ENCODE measurements at regions not wholly inside any gene's neighbourhood (a gene's known extent, or its start where the extent isn't known, plus 50 kb on each side); places are given as distances from the start of the nearest gene placed in this dataset.

GRCh38 chr10:56547163-56547562 lies 186.1 kb upstream of the ZWINT start:
- in situ Hi-C loops (cut with HindIII; ENCODE audit: low sequenced_read_pairs), result no loop called here
- DNase-seq (ENCODE audit: low read depth, low spot score), result no peak
- TF ChIP-seq CTCF (IDR thresholded peaks at IDR 0.05; ENCODE audit: low read depth, low read length), result no peak
- no peak overlapping the region for H3K4me3 ChIP-seq (ENCODE audit: low read depth, low read length)

GRCh38 chr10:56537984-56538383 lies 176.9 kb upstream of the ZWINT start:
- DNase-seq (ENCODE audit: low read depth, low spot score), result peak; percentile 90
- no peak overlapping the region for H3K4me3 ChIP-seq (ENCODE audit: low read depth, low read length)
- in situ Hi-C loops (cut with HindIII; ENCODE audit: low sequenced_read_pairs), result no loop called here
- TF ChIP-seq CTCF (IDR thresholded peaks at IDR 0.05; ENCODE audit: low read depth, low read length), result no peak

GRCh38 chr10:56522166-56522565 lies 161.1 kb upstream of the ZWINT start:
- no peak for DNase-seq (ENCODE audit: low read depth, low spot score)
- in situ Hi-C loops (cut with HindIII; ENCODE audit: low sequenced_read_pairs), result no loop called here
- TF ChIP-seq CTCF (IDR thresholded peaks at IDR 0.05; ENCODE audit: low read depth, low read length), result no peak
- H3K4me3 ChIP-seq (ENCODE audit: low read depth, low read length), result no peak overlapping the region

- TF ChIP-seq CTCF (IDR thresholded peaks at IDR 0.05; ENCODE audit: low read depth, low read length), result no peak
These were observed 147.5 kb upstream of the ZWINT start for GRCh38 chr10:56508562-56508961.

GRCh38 chr10:56507033-56507432 lies 146.0 kb upstream of the ZWINT start:
- TF ChIP-seq CTCF (IDR thresholded peaks at IDR 0.05; ENCODE audit: low read depth, low read length), result no peak
- no peak for DNase-seq (ENCODE audit: low read depth, low spot score)
- H3K4me3 ChIP-seq (ENCODE audit: low read depth, low read length), result no peak overlapping the region
- in situ Hi-C loops (cut with HindIII; ENCODE audit: low sequenced_read_pairs), result no loop called here

More at GRCh38 chr10:56508562-56508961, 147.5 kb upstream of the ZWINT start:
- in situ Hi-C loops (cut with HindIII; ENCODE audit: low sequenced_read_pairs), result no loop called here
- DNase-seq (ENCODE audit: low read depth, low spot score), result no peak
- H3K4me3 ChIP-seq (ENCODE audit: low read depth, low read length), result no peak overlapping the region

GRCh38 chr10:56505555-56505954 lies 144.5 kb upstream of the ZWINT start:
- in situ Hi-C loops (cut with HindIII; ENCODE audit: low sequenced_read_pairs), result no loop called here
- H3K4me3 ChIP-seq (ENCODE audit: low read depth, low read length), result no peak overlapping the region
- no peak for TF ChIP-seq CTCF (IDR thresholded peaks at IDR 0.05; ENCODE audit: low read depth, low read length)
- no peak for DNase-seq (ENCODE audit: low read depth, low spot score)

GRCh38 chr10:56496186-56496486 lies 135.1 kb upstream of the ZWINT start:
- no peak for TF ChIP-seq CTCF (IDR thresholded peaks at IDR 0.05; ENCODE audit: low read depth, low read length)
- no peak overlapping the region for H3K4me3 ChIP-seq (ENCODE audit: low read depth, low read length)
- in situ Hi-C loops (cut with HindIII; ENCODE audit: low sequenced_read_pairs), result no loop called here
- no peak for DNase-seq (ENCODE audit: low read depth, low spot score)

Measured in astrocyte of the spinal cord (primary cell).